GM12878 (cell line): ENCODE measurements at regions not wholly inside any gene's neighbourhood (a gene's known extent, or its start where the extent isn't known, plus 50 kb on each side); places are given as distances from the start of the nearest gene placed in this dataset.

Experiments
- ATAC-seq: fragments of 200-7000 bp; cut with Tn5 transposase; 3 replicates; pipeline ENCODE4 v1.9.1; 2020; ENCODE audit warnings: mild to moderate bottlenecking, moderate library complexity
- BruUV-seq: library from RNA; stranded (reverse); fragments of 400-500 nt; replicated peaks from 2 replicates; lab custom pipeline; 2021; lab: Mats Ljungman, UMichigan
- CTCF ChIA-PET: fragments of 300-600 bp; sonication (Branson Sonifier 250); formaldehyde crosslinking; extraction: SDS; loops from one replicate; lab custom pipeline; 2021; ENCODE audit warnings: inconsistent platforms; lab: Yijun Ruan, JAX
- POLR2A ChIA-PET: fragments of 350-600 bp; formaldehyde crosslinking; extraction: SDS; loops from one replicate; lab custom pipeline; 2021; ENCODE audit warnings: inconsistent platforms; lab: Charles Lee
- RAD21 ChIA-PET: fragments of 300-600 bp; sonication (Branson Sonifier 250); formaldehyde crosslinking; loops from one replicate; lab custom pipeline; 2023; ENCODE audit warnings: antibody characterized with exemption; ENCODE audit not compliant: unreplicated experiment; lab: Charles Lee
- SMC1A ChIA-PET: fragments of 300-600 bp; sonication (Branson Sonifier 250); formaldehyde crosslinking; loops from one replicate; lab custom pipeline; 2023; ENCODE audit not compliant: unreplicated experiment, uncharacterized antibody; lab: Charles Lee
- DNase-seq: peaks from one replicate; pipeline ENCODE4 v3.0.0-alpha.2; 2011; ENCODE audit warnings: low read depth, low spot score
- FAIRE-seq: peaks from 3 replicates; lab custom pipeline; 2011; peaks lifted over from hg19 to GRCh38; lab: Jason Lieb, UNC
- H2AFZ ChIP-seq: 2 replicates; pipeline ENCODE4 v1.6.0; 2011; ENCODE audit warnings: low read depth, low read length, control low read depth; ENCODE audit not compliant: control insufficient read depth
- H3K27ac ChIP-seq: 2 replicates; pipeline ENCODE4 v1.5.1; 2011; ENCODE audit warnings: control low read depth; ENCODE audit not compliant: control insufficient read depth, insufficient read depth
- H3K27me3 ChIP-seq, 2 experiments: replicated peaks in 1 of 2; 2 replicates each; pipeline versions ENCODE4 v1.6.0 to v1.6.1; 2011; ENCODE audit warnings: low read length in 1 of 2; ENCODE audit not compliant: control insufficient read depth in 2 of 2, insufficient read depth in 2 of 2
- H3K36me3 ChIP-seq, 2 experiments: 2 replicates each; pipeline ENCODE4 v1.5.1; 2011; ENCODE audit warnings: low read length in 1 of 2; ENCODE audit not compliant: control insufficient read depth in 2 of 2, insufficient read depth in 2 of 2
- H3K4me1 ChIP-seq: 2 replicates; pipeline ENCODE4 v1.6.1; 2011; ENCODE audit warnings: mild to moderate bottlenecking, low read length, moderate library complexity, mixed read lengths; ENCODE audit not compliant: control insufficient read depth, insufficient read depth
- H3K4me2 ChIP-seq: 2 replicates; pipeline ENCODE4 v1.6.0; 2011; ENCODE audit warnings: control low read depth; ENCODE audit not compliant: control insufficient read depth, insufficient read depth
- H3K4me3 ChIP-seq: fragments of 200-600 bp; sonication (generic); 2 replicates; pipeline ENCODE4 v1.5.1; 2016
- H3K79me2 ChIP-seq: 2 replicates; pipeline ENCODE4 v1.6.0; 2011; ENCODE audit warnings: low read length; ENCODE audit not compliant: control insufficient read depth, insufficient read depth
- H3K9ac ChIP-seq: 2 replicates; pipeline ENCODE4 v1.8.0; 2011; ENCODE audit warnings: low read length, control low read depth, mixed read lengths; ENCODE audit not compliant: control insufficient read depth, insufficient read depth
- H3K9me3 ChIP-seq: replicated peaks from 3 replicates; pipeline ENCODE4 v1.5.1; 2011; ENCODE audit warnings: mild to moderate bottlenecking, low read length; ENCODE audit not compliant: control insufficient read depth, insufficient read depth
- H4K20me1 ChIP-seq: 2 replicates; pipeline ENCODE4 v1.6.0; 2011; ENCODE audit not compliant: control insufficient read depth, insufficient read depth
- EED ChIP-seq: sonication (generic); IDR thresholded peaks from 2 replicates; pipeline ENCODE4 v1.6.1; 2016; ENCODE audit warnings: antibody characterized with exemption, low read depth
- HDGF ChIP-seq: fragments of 450-650 bp; IDR thresholded peaks from 2 replicates; pipeline ENCODE4 v1.6.1; 2016; ENCODE audit warnings: antibody characterized with exemption
- MEF2B ChIP-seq: fragments of 450-650 bp; IDR thresholded peaks from 2 replicates; pipeline ENCODE4 v1.6.1; 2018; ENCODE audit warnings: mild to moderate bottlenecking, moderate library complexity; ENCODE audit not compliant: partially characterized antibody, poor library complexity, severe bottlenecking
- NFYA ChIP-seq: IDR thresholded peaks from 2 replicates; pipeline ENCODE4 v1.6.1; 2011; ENCODE audit warnings: low read depth, mild to moderate bottlenecking, low read length, improper control_type of control experiment, borderline replicate concordance
- PAX8 ChIP-seq: fragments of 450-650 bp; IDR thresholded peaks from 2 replicates; pipeline ENCODE4 v1.6.1; 2017; ENCODE audit warnings: mild to moderate bottlenecking, moderate library complexity
- POLR2AphosphoS2 ChIP-seq: IDR thresholded peaks from 2 replicates; pipeline ENCODE4 v1.6.1; 2011; ENCODE audit warnings: low read depth, mild to moderate bottlenecking, low read length, improper control_type of control experiment, moderate library complexity
- TCF7 ChIP-seq: IDR thresholded peaks from 2 replicates; pipeline ENCODE4 v1.6.1; 2014; ENCODE audit warnings: antibody characterized with exemption, borderline replicate concordance
- WGBS: methylation state at CpG from one replicate; pipeline ENCODE4 v1.1.6; 2016; ENCODE audit warnings: low lambda C conversion rate; ENCODE audit not compliant: insufficient replicate concordance, insufficient coverage; ENCODE audit errors: missing lambda C conversion rate; 5-methylcytosine and 5-hydroxymethylcytosine counted together
- in situ Hi-C: fragments of 300-500 bp; cut with MboI; formaldehyde crosslinking; loops from 9 replicates; pipeline ENCODE4 v1.14.3; 2018; ENCODE audit warnings: mixed read lengths
- intact Hi-C: fragments of 100-400 bp; cut with micrococcal nuclease; formaldehyde crosslinking; loops from one replicate; pipeline ENCODE4 v1.14.2; 2022; ENCODE audit not compliant: unreplicated experiment
- TF ChIP-seq, protein P1 (sequence below): fragments of 450-650 bp; IDR thresholded peaks from 2 replicates; pipeline ENCODE4 v1.6.1; 2017; ENCODE audit warnings: antibody characterized with exemption, mild to moderate bottlenecking, moderate library complexity
- TF ChIP-seq, protein P2 (sequence below): IDR thresholded peaks from 2 replicates; pipeline ENCODE4 v1.6.1; 2011; ENCODE audit warnings: mild to moderate bottlenecking, low read depth, low read length, moderate library complexity; ENCODE audit not compliant: insufficient replicate concordance
- TF ChIP-seq, protein P3 (sequence below): IDR thresholded peaks from 2 replicates; pipeline ENCODE4 v1.6.1; 2012; ENCODE audit warnings: low read length, inconsistent platforms
- TF ChIP-seq, protein P4 (sequence below): IDR thresholded peaks from 2 replicates; pipeline ENCODE4 v1.6.1; 2012; ENCODE audit warnings: low read depth, low read length, improper control_type of control experiment
- TF ChIP-seq, protein P5 (sequence below): fragments of 450-650 bp; IDR thresholded peaks from 2 replicates; pipeline ENCODE4 v1.6.1; 2017; ENCODE audit warnings: mild to moderate bottlenecking, low read depth, inconsistent platforms; ENCODE audit not compliant: poor library complexity, severe bottlenecking
- TF ChIP-seq, protein P6 (sequence below): fragments of 450-650 bp; formaldehyde crosslinking; IDR thresholded peaks from 2 replicates; pipeline ENCODE4 v1.4.0; 2022; ENCODE audit warnings: mild to moderate bottlenecking, moderate library complexity

DNA sequence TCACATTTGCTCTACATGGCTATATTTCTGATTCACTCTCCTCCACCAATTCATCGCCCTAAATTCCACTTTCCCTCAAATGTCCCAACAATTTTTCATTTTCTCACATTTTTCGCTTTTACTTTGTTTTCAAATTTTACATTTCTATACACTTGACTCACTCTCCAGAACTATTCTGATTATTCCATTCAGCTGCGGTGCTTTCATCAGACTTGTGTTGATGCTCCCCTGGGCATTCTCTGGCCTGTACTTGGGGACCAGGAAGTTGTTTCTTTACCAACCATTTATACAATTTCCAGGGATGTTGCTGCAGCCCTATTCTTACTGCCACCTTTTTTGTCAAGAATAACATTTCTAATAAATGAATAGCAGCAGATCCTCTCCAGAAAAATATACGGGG lies 444.8 kb downstream of the MAFB start:
- Histone ChIP-seq H3K9ac (no peak overlapping the region), H3K4me2 (no peak overlapping the region), H2AFZ (no peak overlapping the region), H3K4me3 (no peak overlapping the region), H3K4me1 (no peaks in the 10 kb centered on the region), H3K36me3 (no peaks in the 10 kb centered on the region), H3K27ac (no peak overlapping the region), H4K20me1 (no peaks in the 10 kb centered on the region), H3K27me3 (no peaks in the 10 kb centered on the region; a peak in 1 of 4 replicates), H3K9me3 (no peaks in the 10 kb centered on the region), H3K79me2 (no peaks in the 10 kb centered on the region)
- no peak for FAIRE-seq
- SMC1A ChIA-PET = no interaction called here
- RAD21 ChIA-PET = no interaction called here
- ATAC-seq = no peak
- CTCF ChIA-PET = interaction anchor here (1.2 kb wide), 1 partner anchor 84 kb away, joined by 3 read pairs; no protein-coding TSS in a partner anchor
- no TSS peak for BruUV-seq
- POLR2A ChIA-PET = no interaction called here
- WGBS = 26% methylated on average over 4 of the region's 4 CpGs
- DNase-seq = no peak
- intact Hi-C loops = no loop called here
- in situ Hi-C loops = no loop called here
- TF ChIP-seq, protein P1, sequence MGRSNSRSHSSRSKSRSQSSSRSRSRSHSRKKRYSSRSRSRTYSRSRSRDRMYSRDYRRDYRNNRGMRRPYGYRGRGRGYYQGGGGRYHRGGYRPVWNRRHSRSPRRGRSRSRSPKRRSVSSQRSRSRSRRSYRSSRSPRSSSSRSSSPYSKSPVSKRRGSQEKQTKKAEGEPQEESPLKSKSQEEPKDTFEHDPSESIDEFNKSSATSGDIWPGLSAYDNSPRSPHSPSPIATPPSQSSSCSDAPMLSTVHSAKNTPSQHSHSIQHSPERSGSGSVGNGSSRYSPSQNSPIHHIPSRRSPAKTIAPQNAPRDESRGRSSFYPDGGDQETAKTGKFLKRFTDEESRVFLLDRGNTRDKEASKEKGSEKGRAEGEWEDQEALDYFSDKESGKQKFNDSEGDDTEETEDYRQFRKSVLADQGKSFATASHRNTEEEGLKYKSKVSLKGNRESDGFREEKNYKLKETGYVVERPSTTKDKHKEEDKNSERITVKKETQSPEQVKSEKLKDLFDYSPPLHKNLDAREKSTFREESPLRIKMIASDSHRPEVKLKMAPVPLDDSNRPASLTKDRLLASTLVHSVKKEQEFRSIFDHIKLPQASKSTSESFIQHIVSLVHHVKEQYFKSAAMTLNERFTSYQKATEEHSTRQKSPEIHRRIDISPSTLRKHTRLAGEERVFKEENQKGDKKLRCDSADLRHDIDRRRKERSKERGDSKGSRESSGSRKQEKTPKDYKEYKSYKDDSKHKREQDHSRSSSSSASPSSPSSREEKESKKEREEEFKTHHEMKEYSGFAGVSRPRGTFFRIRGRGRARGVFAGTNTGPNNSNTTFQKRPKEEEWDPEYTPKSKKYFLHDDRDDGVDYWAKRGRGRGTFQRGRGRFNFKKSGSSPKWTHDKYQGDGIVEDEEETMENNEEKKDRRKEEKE = no peak
- TF ChIP-seq HDGF (no peak), POLR2AphosphoS2 (no peak), NFYA (no peak), MEF2B (no peak), EED (no peak), TCF7 (no peak), PAX8 (no peak)
- TF ChIP-seq, protein P2, sequence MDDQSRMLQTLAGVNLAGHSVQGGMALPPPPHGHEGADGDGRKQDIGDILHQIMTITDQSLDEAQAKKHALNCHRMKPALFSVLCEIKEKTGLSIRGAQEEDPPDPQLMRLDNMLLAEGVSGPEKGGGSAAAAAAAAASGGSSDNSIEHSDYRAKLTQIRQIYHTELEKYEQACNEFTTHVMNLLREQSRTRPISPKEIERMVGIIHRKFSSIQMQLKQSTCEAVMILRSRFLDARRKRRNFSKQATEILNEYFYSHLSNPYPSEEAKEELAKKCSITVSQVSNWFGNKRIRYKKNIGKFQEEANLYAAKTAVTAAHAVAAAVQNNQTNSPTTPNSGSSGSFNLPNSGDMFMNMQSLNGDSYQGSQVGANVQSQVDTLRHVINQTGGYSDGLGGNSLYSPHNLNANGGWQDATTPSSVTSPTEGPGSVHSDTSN = no peak
- TF ChIP-seq, protein P3, sequence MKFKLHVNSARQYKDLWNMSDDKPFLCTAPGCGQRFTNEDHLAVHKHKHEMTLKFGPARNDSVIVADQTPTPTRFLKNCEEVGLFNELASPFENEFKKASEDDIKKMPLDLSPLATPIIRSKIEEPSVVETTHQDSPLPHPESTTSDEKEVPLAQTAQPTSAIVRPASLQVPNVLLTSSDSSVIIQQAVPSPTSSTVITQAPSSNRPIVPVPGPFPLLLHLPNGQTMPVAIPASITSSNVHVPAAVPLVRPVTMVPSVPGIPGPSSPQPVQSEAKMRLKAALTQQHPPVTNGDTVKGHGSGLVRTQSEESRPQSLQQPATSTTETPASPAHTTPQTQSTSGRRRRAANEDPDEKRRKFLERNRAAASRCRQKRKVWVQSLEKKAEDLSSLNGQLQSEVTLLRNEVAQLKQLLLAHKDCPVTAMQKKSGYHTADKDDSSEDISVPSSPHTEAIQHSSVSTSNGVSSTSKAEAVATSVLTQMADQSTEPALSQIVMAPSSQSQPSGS = no peak
- TF ChIP-seq, protein P4, sequence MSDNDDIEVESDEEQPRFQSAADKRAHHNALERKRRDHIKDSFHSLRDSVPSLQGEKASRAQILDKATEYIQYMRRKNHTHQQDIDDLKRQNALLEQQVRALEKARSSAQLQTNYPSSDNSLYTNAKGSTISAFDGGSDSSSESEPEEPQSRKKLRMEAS = no peak
- TF ChIP-seq, protein P5, sequence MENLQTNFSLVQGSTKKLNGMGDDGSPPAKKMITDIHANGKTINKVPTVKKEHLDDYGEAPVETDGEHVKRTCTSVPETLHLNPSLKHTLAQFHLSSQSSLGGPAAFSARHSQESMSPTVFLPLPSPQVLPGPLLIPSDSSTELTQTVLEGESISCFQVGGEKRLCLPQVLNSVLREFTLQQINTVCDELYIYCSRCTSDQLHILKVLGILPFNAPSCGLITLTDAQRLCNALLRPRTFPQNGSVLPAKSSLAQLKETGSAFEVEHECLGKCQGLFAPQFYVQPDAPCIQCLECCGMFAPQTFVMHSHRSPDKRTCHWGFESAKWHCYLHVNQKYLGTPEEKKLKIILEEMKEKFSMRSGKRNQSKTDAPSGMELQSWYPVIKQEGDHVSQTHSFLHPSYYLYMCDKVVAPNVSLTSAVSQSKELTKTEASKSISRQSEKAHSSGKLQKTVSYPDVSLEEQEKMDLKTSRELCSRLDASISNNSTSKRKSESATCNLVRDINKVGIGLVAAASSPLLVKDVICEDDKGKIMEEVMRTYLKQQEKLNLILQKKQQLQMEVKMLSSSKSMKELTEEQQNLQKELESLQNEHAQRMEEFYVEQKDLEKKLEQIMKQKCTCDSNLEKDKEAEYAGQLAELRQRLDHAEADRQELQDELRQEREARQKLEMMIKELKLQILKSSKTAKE = no peak
- TF ChIP-seq, protein P6, sequence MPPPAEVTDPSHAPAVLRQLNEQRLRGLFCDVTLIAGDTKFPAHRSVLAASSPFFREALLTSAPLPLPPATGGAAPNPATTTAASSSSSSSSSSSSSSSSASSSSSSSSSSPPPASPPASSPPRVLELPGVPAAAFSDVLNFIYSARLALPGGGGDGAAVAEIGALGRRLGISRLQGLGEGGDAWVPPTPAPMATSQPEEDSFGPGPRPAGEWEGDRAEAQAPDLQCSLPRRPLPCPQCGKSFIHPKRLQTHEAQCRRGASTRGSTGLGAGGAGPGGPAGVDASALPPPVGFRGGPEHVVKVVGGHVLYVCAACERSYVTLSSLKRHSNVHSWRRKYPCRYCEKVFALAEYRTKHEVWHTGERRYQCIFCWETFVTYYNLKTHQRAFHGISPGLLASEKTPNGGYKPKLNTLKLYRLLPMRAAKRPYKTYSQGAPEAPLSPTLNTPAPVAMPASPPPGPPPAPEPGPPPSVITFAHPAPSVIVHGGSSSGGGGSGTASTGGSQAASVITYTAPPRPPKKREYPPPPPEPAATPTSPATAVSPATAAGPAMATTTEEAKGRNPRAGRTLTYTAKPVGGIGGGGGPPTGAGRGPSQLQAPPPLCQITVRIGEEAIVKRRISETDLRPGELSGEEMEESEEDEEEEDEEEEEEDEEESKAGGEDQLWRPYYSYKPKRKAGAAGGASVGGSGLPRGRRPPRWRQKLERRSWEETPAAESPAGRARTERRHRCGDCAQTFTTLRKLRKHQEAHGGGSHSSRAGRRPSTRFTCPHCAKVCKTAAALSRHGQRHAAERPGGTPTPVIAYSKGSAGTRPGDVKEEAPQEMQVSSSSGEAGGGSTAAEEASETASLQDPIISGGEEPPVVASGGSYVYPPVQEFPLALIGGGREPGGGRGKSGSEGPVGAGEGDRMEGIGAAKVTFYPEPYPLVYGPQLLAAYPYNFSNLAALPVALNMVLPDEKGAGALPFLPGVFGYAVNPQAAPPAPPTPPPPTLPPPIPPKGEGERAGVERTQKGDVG = no peak
